ENCODE measurements at regions not wholly inside any gene's neighbourhood (a gene's known extent, or its start where the extent isn't known, plus 50 kb on each side); places are given as distances from the start of the nearest gene placed in this dataset.

- Histone ChIP-seq H3K9me3 (ENCODE audit: control insufficient read depth, low read length) (no peaks in the 10 kb centered on the region), H3K4me1 (ENCODE audit: control insufficient read depth, insufficient read depth, low read length) (no peaks in the 10 kb centered on the region), H3K4me3 (ENCODE audit: insufficient read depth, low read depth, low read length) (no peak overlapping the region), H3K27me3 (ENCODE audit: control insufficient read depth, insufficient read depth, low read length, poor library complexity, severe bottlenecking) (no peaks in the 10 kb centered on the region), H3K36me3 (ENCODE audit: control insufficient read depth, insufficient read depth, low read length) (no peaks in the 10 kb centered on the region), H3K27ac (ENCODE audit: insufficient read depth, low read depth, low read length, poor library complexity, severe bottlenecking) (no peak overlapping the region)
- WGBS, 2 experiments = 95 to 100% methylated on average over 2 of the region's 2 CpGs
These were observed 1551.7 kb downstream of the MAT2B start for GRCh38 chr5:165057145-165057544.

- H3K36me3 ChIP-seq (ENCODE audit: control insufficient read depth, insufficient read depth, low read length) = no peaks in the 10 kb centered on the region
- no peak overlapping the region for H3K27ac ChIP-seq (ENCODE audit: insufficient read depth, low read depth, low read length, poor library complexity, severe bottlenecking)
- H3K9me3 ChIP-seq (ENCODE audit: control insufficient read depth, low read length) = no peaks in the 10 kb centered on the region
- no peaks in the 10 kb centered on the region for H3K4me1 ChIP-seq (ENCODE audit: control insufficient read depth, insufficient read depth, low read length)
- no peak overlapping the region for H3K4me3 ChIP-seq (ENCODE audit: insufficient read depth, low read depth, low read length)
- 95 to 98% methylated on average over 3 of the region's 3 CpGs for WGBS, 2 experiments
- no peaks in the 10 kb centered on the region for H3K27me3 ChIP-seq (ENCODE audit: control insufficient read depth, insufficient read depth, low read length, poor library complexity, severe bottlenecking)
These were observed 1561.4 kb downstream of the MAT2B start for GRCh38 chr5:165066751-165067385.

GRCh38 chr5:165076686-165077085, 1571.3 kb downstream of the MAT2B start:
- H3K4me1 ChIP-seq (ENCODE audit: control insufficient read depth, insufficient read depth, low read length) = no peaks in the 10 kb centered on the region
- WGBS, 2 experiments = 45 to 50% methylated on average over 2 of the region's 2 CpGs
- no peak overlapping the region for H3K4me3 ChIP-seq (ENCODE audit: insufficient read depth, low read depth, low read length)
- H3K36me3 ChIP-seq (ENCODE audit: control insufficient read depth, insufficient read depth, low read length) = no peaks in the 10 kb centered on the region
- H3K27me3 ChIP-seq (ENCODE audit: control insufficient read depth, insufficient read depth, low read length, poor library complexity, severe bottlenecking) = no peaks in the 10 kb centered on the region
- H3K27ac ChIP-seq (ENCODE audit: insufficient read depth, low read depth, low read length, poor library complexity, severe bottlenecking) = no peak overlapping the region
- no peaks in the 10 kb centered on the region for H3K9me3 ChIP-seq (ENCODE audit: control insufficient read depth, low read length)

- Histone ChIP-seq H3K27ac (ENCODE audit: insufficient read depth, low read depth, low read length, poor library complexity, severe bottlenecking) (no peak overlapping the region), H3K4me1 (ENCODE audit: control insufficient read depth, insufficient read depth, low read length) (peaks cover 5% of the 10 kb centered on the region), H3K9me3 (ENCODE audit: control insufficient read depth, low read length) (no peaks in the 10 kb centered on the region), H3K4me3 (ENCODE audit: insufficient read depth, low read depth, low read length) (no peak overlapping the region), H3K36me3 (ENCODE audit: control insufficient read depth, insufficient read depth, low read length) (no peaks in the 10 kb centered on the region), H3K27me3 (ENCODE audit: control insufficient read depth, insufficient read depth, low read length, poor library complexity, severe bottlenecking) (no peaks in the 10 kb centered on the region)
- WGBS, 2 experiments = 94% methylated on average over 2 of the region's 3 CpGs; no CpG with 5 or more reads in 1 of the 2 experiments
These were observed 1574.0 kb downstream of the MAT2B start for GRCh38 chr5:165079389-165079788.

GRCh38 chr5:165083394-165083793, 1578.0 kb downstream of the MAT2B start:
- Histone ChIP-seq H3K27me3 (ENCODE audit: control insufficient read depth, insufficient read depth, low read length, poor library complexity, severe bottlenecking) (no peaks in the 10 kb centered on the region), H3K27ac (ENCODE audit: insufficient read depth, low read depth, low read length, poor library complexity, severe bottlenecking) (no peak overlapping the region), H3K4me3 (ENCODE audit: insufficient read depth, low read depth, low read length) (no peak overlapping the region), H3K9me3 (ENCODE audit: control insufficient read depth, low read length) (no peaks in the 10 kb centered on the region), H3K4me1 (ENCODE audit: control insufficient read depth, insufficient read depth, low read length) (peaks cover 18% of the 10 kb centered on the region), H3K36me3 (ENCODE audit: control insufficient read depth, insufficient read depth, low read length) (no peaks in the 10 kb centered on the region)
- WGBS, 2 experiments = no CpG with 5 or more reads among the region's 1 CpG

- Histone ChIP-seq H3K9me3 (ENCODE audit: control insufficient read depth, low read length) (no peaks in the 10 kb centered on the region), H3K36me3 (ENCODE audit: control insufficient read depth, insufficient read depth, low read length) (no peaks in the 10 kb centered on the region), H3K27me3 (ENCODE audit: control insufficient read depth, insufficient read depth, low read length, poor library complexity, severe bottlenecking) (no peaks in the 10 kb centered on the region), H3K4me3 (ENCODE audit: insufficient read depth, low read depth, low read length) (no peak overlapping the region), H3K27ac (ENCODE audit: insufficient read depth, low read depth, low read length, poor library complexity, severe bottlenecking) (no peak overlapping the region), H3K4me1 (ENCODE audit: control insufficient read depth, insufficient read depth, low read length) (peaks cover 22% of the 10 kb centered on the region)
- WGBS, 2 experiments = 90% methylated on average over 2 of the region's 2 CpGs
These were observed 1581.0 kb downstream of the MAT2B start for GRCh38 chr5:165086465-165086864.

- Histone ChIP-seq H3K27ac (ENCODE audit: insufficient read depth, low read depth, low read length, poor library complexity, severe bottlenecking) (no peak overlapping the region), H3K36me3 (ENCODE audit: control insufficient read depth, insufficient read depth, low read length) (no peaks in the 10 kb centered on the region), H3K4me3 (ENCODE audit: insufficient read depth, low read depth, low read length) (no peak overlapping the region), H3K9me3 (ENCODE audit: control insufficient read depth, low read length) (no peaks in the 10 kb centered on the region), H3K4me1 (ENCODE audit: control insufficient read depth, insufficient read depth, low read length) (no peaks in the 10 kb centered on the region), H3K27me3 (ENCODE audit: control insufficient read depth, insufficient read depth, low read length, poor library complexity, severe bottlenecking) (no peaks in the 10 kb centered on the region)
- WGBS, 2 experiments = no CpG with 5 or more reads among the region's 1 CpG
These were observed 1589.4 kb downstream of the MAT2B start for GRCh38 chr5:165094782-165095181.

- H3K9me3 ChIP-seq (ENCODE audit: control insufficient read depth, low read length) = no peaks in the 10 kb centered on the region
- no peaks in the 10 kb centered on the region for H3K4me1 ChIP-seq (ENCODE audit: control insufficient read depth, insufficient read depth, low read length)
- H3K27me3 ChIP-seq (ENCODE audit: control insufficient read depth, insufficient read depth, low read length, poor library complexity, severe bottlenecking) = no peaks in the 10 kb centered on the region
- no peak overlapping the region for H3K4me3 ChIP-seq (ENCODE audit: insufficient read depth, low read depth, low read length)
- no peak overlapping the region for H3K27ac ChIP-seq (ENCODE audit: insufficient read depth, low read depth, low read length, poor library complexity, severe bottlenecking)
- no peaks in the 10 kb centered on the region for H3K36me3 ChIP-seq (ENCODE audit: control insufficient read depth, insufficient read depth, low read length)
- 95 to 100% methylated on average over 2 to 3 of the region's 3 CpGs for WGBS, 2 experiments
These were observed 1596.3 kb downstream of the MAT2B start for GRCh38 chr5:165101709-165102108.

GRCh38 chr5:165104611-165105010, 1599.2 kb downstream of the MAT2B start:
- Histone ChIP-seq H3K4me3 (ENCODE audit: insufficient read depth, low read depth, low read length) (no peak overlapping the region), H3K27me3 (ENCODE audit: control insufficient read depth, insufficient read depth, low read length, poor library complexity, severe bottlenecking) (no peaks in the 10 kb centered on the region), H3K4me1 (ENCODE audit: control insufficient read depth, insufficient read depth, low read length) (no peaks in the 10 kb centered on the region), H3K27ac (ENCODE audit: insufficient read depth, low read depth, low read length, poor library complexity, severe bottlenecking) (no peak overlapping the region), H3K36me3 (ENCODE audit: control insufficient read depth, insufficient read depth, low read length) (no peaks in the 10 kb centered on the region), H3K9me3 (ENCODE audit: control insufficient read depth, low read length) (no peaks in the 10 kb centered on the region)
- WGBS, 2 experiments = 63 to 67% methylated on average over 3 of the region's 4 CpGs

- Histone ChIP-seq H3K27me3 (ENCODE audit: control insufficient read depth, insufficient read depth, low read length, poor library complexity, severe bottlenecking) (no peaks in the 10 kb centered on the region), H3K9me3 (ENCODE audit: control insufficient read depth, low read length) (no peaks in the 10 kb centered on the region), H3K36me3 (ENCODE audit: control insufficient read depth, insufficient read depth, low read length) (no peaks in the 10 kb centered on the region), H3K27ac (ENCODE audit: insufficient read depth, low read depth, low read length, poor library complexity, severe bottlenecking) (no peak overlapping the region), H3K4me3 (ENCODE audit: insufficient read depth, low read depth, low read length) (no peak overlapping the region), H3K4me1 (ENCODE audit: control insufficient read depth, insufficient read depth, low read length) (no peaks in the 10 kb centered on the region)
- WGBS, 2 experiments = 91 to 93% methylated on average over 3 of the region's 3 CpGs
These were observed 1603.4 kb downstream of the MAT2B start for GRCh38 chr5:165108809-165109208.

GRCh38 chr5:165119175-165119574, 1613.8 kb downstream of the MAT2B start:
- H3K36me3 ChIP-seq (ENCODE audit: control insufficient read depth, insufficient read depth, low read length) = no peaks in the 10 kb centered on the region
- H3K27me3 ChIP-seq (ENCODE audit: control insufficient read depth, insufficient read depth, low read length, poor library complexity, severe bottlenecking) = no peaks in the 10 kb centered on the region
- 85 to 90% methylated on average over 2 of the region's 2 CpGs for WGBS, 2 experiments
- H3K4me1 ChIP-seq (ENCODE audit: control insufficient read depth, insufficient read depth, low read length) = no peaks in the 10 kb centered on the region
- H3K4me3 ChIP-seq (ENCODE audit: insufficient read depth, low read depth, low read length) = no peak overlapping the region
- no peaks in the 10 kb centered on the region for H3K9me3 ChIP-seq (ENCODE audit: control insufficient read depth, low read length)
- H3K27ac ChIP-seq (ENCODE audit: insufficient read depth, low read depth, low read length, poor library complexity, severe bottlenecking) = no peak overlapping the region

Measured in ectodermal cell (in vitro differentiated cells).